Spleen (tissue), 4 donors: ENCODE measurements at regions not wholly inside any gene's neighbourhood (a gene's known extent, or its start where the extent isn't known, plus 50 kb on each side); places are given as distances from the start of the nearest gene placed in this dataset.

Source experiments
- small RNA-seq, 4 donors: library from RNA; depleted of rRNA; stranded (forward); fragments of <200 nt; gene quantifications; one replicate each; pipeline ENCODE3, GENCODE V24; 2016

Small RNA genes lying in the stretch of these regions (small RNA-seq; reads per million reads assigned to genes)
- gene RN7SL496P, result 0 reads per million in 4 donors
- gene RNU6-719P, result 0 reads per million in 4 donors
